HEK293 (cell line): ENCODE measurements at regions not wholly inside any gene's neighbourhood (a gene's known extent, or its start where the extent isn't known, plus 50 kb on each side); places are given as distances from the start of the nearest gene placed in this dataset.

ENCODE experiments used
- CTCF ChIA-PET: fragments of 350-600 bp; formaldehyde crosslinking; extraction: SDS; loops from one replicate; lab custom pipeline; 2021; ENCODE audit warnings: antibody characterized with exemption; lab: Yijun Ruan, JAX
- POLR2A ChIA-PET: fragments of 300-600 bp; formaldehyde crosslinking; extraction: SDS; loops from one replicate; lab custom pipeline; 2020; ENCODE audit warnings: antibody characterized with exemption, inconsistent platforms; lab: Yijun Ruan, JAX
- H3K27ac ChIP-seq: fragments of 200-500 bp; sonication (Bioruptor generic); 2 replicates; pipeline ENCODE4 v1.5.1; 2014; ENCODE audit warnings: low read depth, low read length, control low read depth, inconsistent platforms; ENCODE audit errors: extremely low read depth
- H3K36me3 ChIP-seq, 2 experiments: fragments of 200-500 bp in 1 of 2; sonication (Bioruptor generic) in 1 of 2; 1 replicate in 1 of 2; 2 replicates in 1 of 2; pipeline ENCODE4 v1.5.1; 2014 to 2017; ENCODE audit warnings: inconsistent platforms in 2 of 2, low read length in 2 of 2; ENCODE audit not compliant: control insufficient read depth in 2 of 2, insufficient read depth in 1 of 2
- H3K4me1 ChIP-seq: fragments of 200-500 bp; sonication (Bioruptor generic); 2 replicates; pipeline ENCODE4 v1.5.1; 2014; ENCODE audit warnings: mild to moderate bottlenecking, low read length, inconsistent platforms; ENCODE audit not compliant: control insufficient read depth, insufficient read depth
- H3K4me3 ChIP-seq: 2 replicates; pipeline ENCODE4 v1.5.1; 2011; ENCODE audit warnings: low read depth, mild to moderate bottlenecking, control low read depth, low read length, moderate library complexity
- H3K9me3 ChIP-seq: fragments of 200-500 bp; sonication (Bioruptor generic); 2 replicates; pipeline ENCODE4 v1.5.1; 2014; ENCODE audit warnings: low read depth, low read length, inconsistent platforms; ENCODE audit not compliant: control insufficient read depth, insufficient read depth
- GLIS1 ChIP-seq: fragments of 450-650 bp; formaldehyde crosslinking; IDR thresholded peaks from 2 replicates; pipeline ENCODE4 v1.5.1; 2016; ENCODE audit warnings: missing biosample characterization, missing genetic modification characterization
- HOXC10 ChIP-seq: sonication (generic); formaldehyde crosslinking; IDR thresholded peaks from 2 replicates; pipeline ENCODE4 v1.8.1; 2023; ENCODE audit warnings: mild to moderate bottlenecking, missing genetic modification reagents
- KLF17 ChIP-seq: fragments of 450-650 bp; formaldehyde crosslinking; IDR thresholded peaks from 2 replicates; pipeline ENCODE4 v1.5.1; 2016; ENCODE audit warnings: missing biosample characterization, missing genetic modification characterization
- SETDB1 ChIP-seq: IDR thresholded peaks from one replicate; pipeline ENCODE4 v1.6.1; 2017; ENCODE audit warnings: mild to moderate bottlenecking, low read length, moderate library complexity, mixed read lengths; ENCODE audit not compliant: insufficient read length
- ZBTB6 ChIP-seq: fragments of 450-650 bp; formaldehyde crosslinking; IDR thresholded peaks from 2 replicates; pipeline ENCODE4 v1.5.1; 2017; ENCODE audit warnings: missing biosample characterization, missing genetic modification characterization
- ZNF112 ChIP-seq: fragments of 450-650 bp; formaldehyde crosslinking; IDR thresholded peaks from 2 replicates; pipeline ENCODE4 v1.5.0; 2017; ENCODE audit warnings: missing biosample characterization, missing genetic modification characterization
- ZNF169 ChIP-seq: fragments of 450-650 bp; formaldehyde crosslinking; IDR thresholded peaks from 2 replicates; pipeline ENCODE4 v1.5.1; 2016; ENCODE audit warnings: missing biosample characterization, missing genetic modification characterization
- ZNF211 ChIP-seq: fragments of 450-650 bp; formaldehyde crosslinking; IDR thresholded peaks from 2 replicates; pipeline ENCODE4 v1.5.1; 2016; ENCODE audit warnings: low read depth, missing biosample characterization, missing genetic modification characterization
- ZNF26 ChIP-seq: fragments of 450-650 bp; formaldehyde crosslinking; IDR thresholded peaks from 2 replicates; pipeline ENCODE4 v1.5.1; 2016; ENCODE audit warnings: missing biosample characterization, missing genetic modification characterization
- ZNF324 ChIP-seq: fragments of 450-650 bp; formaldehyde crosslinking; IDR thresholded peaks from 2 replicates; pipeline ENCODE4 v1.5.1; 2016; ENCODE audit warnings: missing biosample characterization, missing genetic modification characterization
- ZNF37A ChIP-seq: fragments of 450-650 bp; IDR thresholded peaks from 2 replicates; pipeline ENCODE4 v1.5.1; 2018; ENCODE audit warnings: missing biosample characterization, missing genetic modification characterization
- ZNF501 ChIP-seq: fragments of 450-650 bp; formaldehyde crosslinking; IDR thresholded peaks from 2 replicates; pipeline ENCODE4 v1.5.1; 2016; ENCODE audit warnings: missing biosample characterization, missing genetic modification characterization
- ZNF585B ChIP-seq: fragments of 450-650 bp; formaldehyde crosslinking; IDR thresholded peaks from 2 replicates; pipeline ENCODE4 v1.5.1; 2016; ENCODE audit warnings: missing biosample characterization, missing genetic modification characterization
- ZNF658 ChIP-seq: fragments of 450-650 bp; formaldehyde crosslinking; IDR thresholded peaks from 2 replicates; pipeline ENCODE4; 2016; ENCODE audit warnings: missing biosample characterization, missing genetic modification characterization
- ZNF707 ChIP-seq: fragments of 450-650 bp; formaldehyde crosslinking; IDR thresholded peaks from 2 replicates; pipeline ENCODE4 v1.5.1; 2016; ENCODE audit warnings: missing biosample characterization, missing genetic modification characterization
- ZNF791 ChIP-seq: fragments of 450-650 bp; formaldehyde crosslinking; IDR thresholded peaks from 2 replicates; pipeline ENCODE4 v1.5.1; 2016; ENCODE audit warnings: missing biosample characterization, missing genetic modification characterization
- ZNF792 ChIP-seq: fragments of 450-650 bp; formaldehyde crosslinking; IDR thresholded peaks from 2 replicates; pipeline ENCODE4 v1.5.1; 2016; ENCODE audit warnings: missing biosample characterization, missing genetic modification characterization
- ZSCAN30 ChIP-seq: fragments of 450-650 bp; IDR thresholded peaks from 2 replicates; pipeline ENCODE4 v1.5.1; 2018; ENCODE audit warnings: missing biosample characterization, mild to moderate bottlenecking, missing genetic modification characterization, moderate library complexity
- ZSCAN4 ChIP-seq: fragments of 450-650 bp; formaldehyde crosslinking; IDR thresholded peaks from 2 replicates; pipeline ENCODE4 v1.5.1; 2017; ENCODE audit warnings: missing biosample characterization, missing genetic modification characterization

GRCh38 chr13:53238261-53238660 lies 209.6 kb downstream of the OLFM4 start (continued):
- no peak for TF ChIP-seq ZBTB6 (tag by site-specific recombination)
- no peak for TF ChIP-seq KLF17 (tag by site-specific recombination)
- TF ChIP-seq HOXC10 (CRISPR knock-in tag), result no peak
- no peak for TF ChIP-seq ZNF112 (tag by site-specific recombination)
- no peak for TF ChIP-seq ZNF658
- TF ChIP-seq ZNF211 (tag by site-specific recombination), result no peak
- no peak for TF ChIP-seq ZNF169
- no peak for TF ChIP-seq ZNF37A (tag by site-specific recombination)
- no peak for TF ChIP-seq ZNF791 (tag by site-specific recombination)
- no peak for TF ChIP-seq ZNF792 (tag by site-specific recombination)

- no peaks in the 10 kb centered on the region for H3K36me3 ChIP-seq
- CTCF ChIA-PET, result interaction anchor here (0.7 to 1.6 kb wide), 3 partner anchors 10 to 71 kb away, joined by 3 to 6 read pairs (median 3); no protein-coding TSS in a partner anchor
- POLR2A ChIA-PET, result no interaction called here
- peaks cover 2% of the 10 kb centered on the region; the same call in 1 of the 2 replicates for H3K4me1 ChIP-seq
- TF ChIP-seq ZNF501 (tag by site-specific recombination) (no peak), ZNF585B (tag by site-specific recombination) (no peak), ZSCAN30 (tag by site-specific recombination) (no peak)
- TF ChIP-seq, all 188 proteins: peak for 0
- Histone ChIP-seq H3K27ac (no peak overlapping the region), H3K9me3 (no peaks in the 10 kb centered on the region), H3K4me3 (no peak overlapping the region)
Measured at GRCh38 chr13:53240401-53241025, 211.9 kb downstream of the OLFM4 start.

- no peak for TF ChIP-seq ZSCAN4 (tag by site-specific recombination)
- no peak for TF ChIP-seq ZNF324 (tag by site-specific recombination)
- TF ChIP-seq ZNF26 (tag by site-specific recombination), result no peak
- TF ChIP-seq SETDB1, result no peak
- TF ChIP-seq ZNF707 (tag by site-specific recombination), result no peak
- TF ChIP-seq GLIS1 (tag by site-specific recombination), result peak; percentile 58
- TF ChIP-seq, all 188 proteins: peak for 1
- Histone ChIP-seq H3K4me1 (peaks cover 2% of the 10 kb centered on the region; the same call in 1 of the 2 replicates), H3K36me3 (no peaks in the 10 kb centered on the region), H3K9me3 (no peaks in the 10 kb centered on the region), H3K4me3 (no peak overlapping the region), H3K27ac (no peak overlapping the region)
- POLR2A ChIA-PET, result no interaction called here
- CTCF ChIA-PET, result interaction anchor here (0.6 to 0.7 kb wide), 2 partner anchors 17 to 444 kb away, joined by 3 read pairs; no protein-coding TSS in a partner anchor
Measured at GRCh38 chr13:53241891-53242348, 213.3 kb downstream of the OLFM4 start.
